GM04504 (cell line): ENCODE measurements at regions not wholly inside any gene's neighbourhood (a gene's known extent, or its start where the extent isn't known, plus 50 kb on each side); places are given as distances from the start of the nearest gene placed in this dataset.
A peak's percentile ranks its signal among the peaks of the same experiment; 100 is the strongest.
"Not testable (repeated sequence)": the region's sequence is repeated elsewhere in the genome, so short reads cannot be mapped to it uniquely, and the experiment has no call there.

ENCODE experiments used
- DNase-seq: peaks from one replicate; pipeline ENCODE4 v3.0.0-alpha.2; 2012; ENCODE audit warnings: low read depth

DNA sequence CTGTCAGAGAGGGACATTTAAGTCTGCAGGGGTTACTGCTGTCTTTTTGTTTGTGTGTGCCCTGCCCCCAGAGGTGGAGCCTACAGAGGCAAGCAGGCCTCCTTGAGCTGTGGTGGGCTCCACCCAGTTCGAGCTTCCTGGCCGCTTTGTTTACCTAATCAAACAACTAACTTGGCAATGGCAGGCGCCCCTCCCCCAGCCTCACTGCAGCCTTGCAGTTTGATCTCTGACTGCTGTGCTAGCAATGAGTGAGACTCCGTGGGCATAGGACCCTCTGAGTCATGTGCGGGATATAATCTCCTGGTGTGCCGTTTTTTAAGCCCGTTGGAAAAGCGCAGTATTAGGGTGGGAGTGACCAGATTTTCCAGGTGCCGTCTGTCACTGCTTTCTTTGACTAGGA is 216.8 kb upstream of the CDKN2B start:
- DNase-seq: not testable (repeated sequence)

DNA sequence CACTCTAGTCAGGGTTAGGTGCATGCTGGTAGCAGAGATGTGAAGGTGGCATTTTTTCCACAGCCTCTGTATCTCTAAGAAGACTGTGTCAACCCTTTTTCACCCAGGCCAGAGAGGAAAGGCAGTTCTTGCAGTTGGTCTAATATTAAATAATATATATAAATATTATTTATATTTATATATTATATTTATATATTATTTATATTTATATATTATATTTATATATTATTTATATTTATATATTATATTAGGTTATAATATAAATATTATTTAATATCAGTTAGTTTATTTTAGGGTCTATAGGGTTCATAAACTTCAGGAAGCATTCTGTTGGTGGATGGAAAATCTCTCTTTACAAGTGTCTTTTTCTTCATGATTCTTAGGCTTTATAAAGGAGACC is 218.6 kb upstream of the DMRTA1 start:
- DNase-seq: no peak

DNA sequence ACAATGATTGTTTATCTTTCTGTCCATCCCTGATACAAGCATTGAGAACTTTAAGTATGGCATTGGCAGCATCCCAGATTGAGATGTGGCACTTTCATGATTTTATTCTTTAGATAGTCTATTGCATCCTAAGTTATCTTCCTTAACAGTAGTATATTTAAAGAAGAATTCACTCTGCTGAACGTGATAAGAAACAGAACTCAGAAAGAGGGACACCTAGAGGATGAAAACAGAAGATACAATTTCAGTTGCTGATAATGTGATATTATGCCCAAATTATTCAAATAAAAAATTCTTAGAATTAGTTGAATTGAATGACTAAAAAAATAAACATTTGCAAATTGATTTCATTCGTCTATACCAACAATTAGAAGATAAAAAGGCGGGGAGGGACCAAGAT is 218.1 kb upstream of the DMRTA1 start:
- DNase-seq: no peak

DNA sequence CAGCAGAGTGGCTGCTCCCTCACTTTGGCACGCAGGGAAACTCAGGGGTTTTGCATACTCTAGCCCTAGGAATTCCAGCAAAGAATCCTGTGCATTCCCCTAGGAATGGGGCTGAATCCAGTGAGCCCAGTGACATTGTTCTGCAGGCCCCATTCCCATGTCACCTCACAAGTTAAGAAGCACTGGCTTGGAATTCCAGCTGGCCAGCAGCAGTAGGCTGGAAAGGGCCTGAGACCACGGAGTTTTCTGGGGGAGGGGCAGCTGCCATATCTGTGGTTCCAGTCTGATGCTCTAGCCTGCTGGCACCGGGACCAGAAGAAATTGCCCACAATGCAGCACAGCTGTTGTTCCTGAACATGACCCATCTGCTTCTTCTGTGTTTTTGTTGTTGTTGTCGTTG is 217.6 kb upstream of the DMRTA1 start:
- DNase-seq: no peak

DNA sequence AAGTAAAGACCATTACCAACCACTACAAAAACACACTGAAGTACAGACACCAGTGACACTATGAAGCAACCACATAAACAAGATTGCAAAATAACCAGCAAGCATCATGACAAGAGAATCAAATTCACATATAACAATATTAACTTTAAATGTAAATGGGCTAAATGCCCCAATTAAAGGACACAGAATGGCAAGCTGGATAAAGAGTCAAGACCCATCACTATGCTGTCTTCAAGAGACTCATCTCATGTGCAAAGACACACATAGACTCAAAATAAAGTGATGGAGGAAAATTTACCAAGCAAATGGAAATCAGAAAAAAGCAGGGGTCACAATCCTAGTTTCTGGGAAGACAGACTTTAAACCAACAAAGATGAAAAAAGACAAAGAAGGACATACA is 215.3 kb upstream of the DMRTA1 start:
- DNase-seq: not testable (repeated sequence)

DNA sequence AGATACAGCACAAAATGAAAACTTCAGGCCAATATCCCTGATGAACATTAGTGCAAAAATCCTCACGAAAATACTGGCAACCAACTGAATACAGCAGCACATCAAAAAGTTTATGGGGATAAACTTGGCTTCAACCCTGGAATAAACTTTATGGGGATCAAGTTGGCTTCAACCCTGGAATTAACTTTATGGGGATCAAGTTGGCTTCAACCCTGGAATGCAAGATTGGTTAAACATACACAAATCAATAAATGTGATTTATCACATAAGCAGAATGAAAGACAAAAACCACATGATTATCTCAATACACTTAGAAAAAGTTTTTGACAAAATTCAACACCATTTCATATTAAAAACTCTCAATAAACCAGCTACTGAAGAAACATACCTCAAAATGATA is 213.7 kb upstream of the DMRTA1 start:
- DNase-seq: no peak

DNA sequence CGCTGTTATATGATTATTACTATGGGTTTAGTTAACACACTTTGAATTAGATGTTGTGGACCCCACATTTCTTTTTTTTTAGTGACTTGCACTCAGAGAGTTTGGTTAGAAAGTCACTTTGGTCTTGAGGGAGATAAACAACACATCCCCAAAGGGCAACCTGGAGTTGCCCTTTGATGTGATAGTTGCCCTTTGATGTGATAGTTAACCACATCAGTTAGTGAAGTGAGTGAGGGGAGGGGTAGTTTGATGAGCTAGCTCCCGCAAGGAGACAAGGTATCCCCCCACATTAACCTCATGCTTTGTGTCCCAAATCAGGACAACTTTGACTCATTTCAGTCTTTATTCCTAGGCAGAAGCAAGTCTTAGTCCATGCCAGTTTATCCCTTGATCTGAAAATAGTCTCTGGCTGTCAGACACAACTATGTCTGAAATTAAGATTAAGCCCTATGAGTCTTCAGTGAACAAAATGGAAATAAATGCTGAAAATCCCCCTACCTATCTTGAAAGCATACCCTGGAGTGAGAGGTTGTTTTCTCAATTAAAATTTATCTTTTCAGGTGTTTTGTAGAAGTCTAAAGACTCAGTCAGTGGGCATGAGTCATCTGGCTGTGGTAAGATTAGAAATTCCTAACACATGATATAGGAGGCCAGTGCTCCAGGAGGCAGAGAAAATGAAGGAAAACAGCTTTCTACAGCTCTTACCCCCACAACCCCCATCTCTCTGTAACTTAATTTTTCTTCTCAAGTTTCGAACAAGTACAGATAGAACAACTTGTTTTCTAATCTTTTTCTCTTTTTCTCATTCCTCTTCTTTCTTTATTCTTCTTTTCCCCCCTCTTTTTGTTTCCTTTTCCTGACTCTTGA is 208.9 kb upstream of the DMRTA1 start:
- peak; percentile 39 for DNase-seq

DNA sequence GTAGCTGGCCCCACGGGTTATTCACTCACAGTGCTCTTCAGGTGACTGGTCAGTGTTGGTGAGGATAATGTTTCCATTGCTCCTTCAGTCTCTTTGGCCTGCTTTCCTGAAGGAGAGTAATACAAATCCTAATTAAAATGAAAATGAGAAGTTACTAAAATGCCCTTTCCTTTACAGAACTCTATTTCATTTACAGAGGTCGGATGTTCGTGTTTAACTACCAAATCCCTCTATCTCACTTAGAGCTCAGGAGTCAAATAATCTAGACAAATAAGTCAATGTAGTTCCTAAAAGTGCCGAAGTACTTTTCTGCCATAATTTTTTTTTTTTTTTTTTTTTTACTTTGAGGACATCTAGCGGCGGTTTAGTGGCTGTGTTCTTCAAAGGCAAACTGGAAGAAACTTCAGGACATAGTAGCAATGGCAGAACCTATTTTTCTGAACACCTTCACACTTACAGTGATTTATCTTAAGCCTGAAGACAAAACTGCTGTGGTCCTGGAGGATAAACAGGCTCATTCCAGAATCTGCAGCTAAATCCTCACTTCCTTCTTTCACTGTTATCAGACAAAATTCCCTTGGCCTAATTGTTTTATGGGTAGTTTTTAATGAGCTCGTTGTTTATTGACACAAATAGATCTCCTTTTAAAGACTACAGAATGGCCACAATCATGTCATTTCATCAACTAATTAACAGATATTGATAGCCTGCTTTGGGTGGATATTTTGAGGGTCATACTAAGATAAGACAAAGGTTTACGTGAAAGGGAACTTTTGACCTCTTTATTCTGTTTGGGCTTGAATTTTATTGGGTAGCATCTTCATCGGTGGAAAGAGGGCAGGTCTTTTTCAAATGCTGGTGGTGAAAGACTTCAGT is 207.6 kb upstream of the DMRTA1 start:
- DNase-seq: no peak

DNA sequence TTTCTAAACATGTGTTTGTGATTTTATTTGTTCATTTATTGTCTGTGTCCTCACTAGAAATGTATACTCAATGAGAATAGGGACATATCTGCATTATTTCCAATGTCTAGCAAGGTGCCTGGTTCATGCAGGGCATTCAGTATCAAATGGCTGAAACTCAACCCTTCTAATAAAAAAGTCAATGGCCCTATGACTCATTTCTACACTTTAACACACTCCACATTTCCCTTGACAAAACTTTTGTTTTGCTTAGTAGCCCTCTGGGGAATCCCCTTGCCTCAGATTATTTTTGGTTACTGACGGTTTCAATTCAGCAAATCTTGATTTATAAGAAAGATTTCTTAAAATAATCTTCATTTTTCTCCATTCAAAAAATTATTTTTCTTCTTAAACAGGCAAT is 206.0 kb upstream of the DMRTA1 start:
- no peak for DNase-seq

DNA sequence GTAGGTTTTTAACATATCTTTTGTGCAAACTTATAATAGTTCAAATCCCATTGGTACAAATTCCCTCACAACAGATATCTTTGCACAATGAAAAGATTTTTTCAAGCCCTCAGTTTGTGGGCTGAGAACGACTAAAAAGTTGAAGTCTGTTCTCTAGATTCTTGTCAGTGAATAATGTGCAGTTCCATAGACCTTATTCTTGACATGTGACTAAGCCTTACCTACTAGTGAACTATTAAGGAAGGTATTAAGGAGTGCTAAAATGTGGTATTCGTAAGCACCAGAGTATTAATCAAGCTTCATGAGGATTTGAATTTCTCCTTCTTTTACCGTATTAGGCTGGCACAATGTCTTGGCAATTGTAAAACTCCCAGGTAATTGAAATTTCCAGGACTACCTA is 205.6 kb upstream of the DMRTA1 start:
- DNase-seq: no peak

DNA sequence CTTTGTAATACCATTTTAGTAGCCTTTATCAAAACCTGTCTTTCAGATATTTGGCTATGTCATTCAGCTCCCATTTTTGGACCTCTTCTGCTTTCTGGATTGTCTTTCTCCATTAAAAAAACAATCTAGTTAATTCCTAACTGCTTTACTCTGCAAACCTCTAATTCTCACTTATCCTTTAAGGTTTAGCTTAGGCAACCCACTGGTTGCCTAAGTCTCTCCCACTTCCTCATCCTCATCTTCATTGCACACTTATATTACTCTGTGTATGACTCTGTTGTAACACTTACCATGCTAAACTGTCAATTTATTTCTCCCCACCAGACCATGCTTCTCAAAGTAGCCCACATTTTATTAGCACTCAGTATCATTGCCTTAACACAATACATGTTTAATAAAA is 205.0 kb upstream of the DMRTA1 start:
- no peak for DNase-seq

DNA sequence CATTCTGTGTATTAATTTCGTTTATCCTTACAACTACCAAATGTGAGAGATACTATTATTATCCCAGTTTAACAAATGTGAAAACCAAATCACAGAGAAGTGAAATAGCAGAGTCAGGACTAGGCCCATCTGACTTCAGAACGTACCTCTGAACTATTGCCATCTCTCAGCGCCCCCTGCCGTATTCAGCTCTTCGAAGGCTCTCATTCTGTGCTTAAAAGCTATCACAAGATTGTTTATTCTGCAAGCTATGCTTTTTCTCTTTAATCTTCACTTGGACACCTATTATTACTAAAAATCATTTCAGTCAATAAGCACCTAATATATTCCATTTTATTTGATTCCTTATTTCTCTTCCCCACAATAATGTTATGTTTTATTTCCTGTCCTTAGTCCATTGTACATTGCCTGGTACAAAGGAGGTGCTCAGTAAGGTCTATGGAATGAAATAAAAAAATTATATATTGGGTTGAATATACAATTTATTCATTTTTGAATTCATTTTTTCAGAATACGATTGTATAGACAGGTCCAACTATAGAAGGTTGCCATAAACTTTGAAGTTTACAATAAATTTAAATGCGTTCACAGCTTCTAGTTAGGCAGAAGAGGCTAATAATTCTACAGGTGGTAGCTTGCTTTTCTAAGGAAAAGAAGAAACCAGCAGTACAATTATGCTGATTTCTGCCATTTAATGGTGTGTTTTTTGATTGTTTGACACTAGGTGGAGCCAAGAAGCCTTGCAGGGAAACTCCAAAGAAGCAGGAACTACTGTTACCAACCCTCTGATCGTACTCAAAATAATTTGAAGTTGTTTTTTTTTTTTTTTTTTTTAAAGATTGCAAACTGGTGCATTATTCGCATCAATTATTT is 202.2 kb upstream of the DMRTA1 start:
- DNase-seq: peak; percentile 21

DNA sequence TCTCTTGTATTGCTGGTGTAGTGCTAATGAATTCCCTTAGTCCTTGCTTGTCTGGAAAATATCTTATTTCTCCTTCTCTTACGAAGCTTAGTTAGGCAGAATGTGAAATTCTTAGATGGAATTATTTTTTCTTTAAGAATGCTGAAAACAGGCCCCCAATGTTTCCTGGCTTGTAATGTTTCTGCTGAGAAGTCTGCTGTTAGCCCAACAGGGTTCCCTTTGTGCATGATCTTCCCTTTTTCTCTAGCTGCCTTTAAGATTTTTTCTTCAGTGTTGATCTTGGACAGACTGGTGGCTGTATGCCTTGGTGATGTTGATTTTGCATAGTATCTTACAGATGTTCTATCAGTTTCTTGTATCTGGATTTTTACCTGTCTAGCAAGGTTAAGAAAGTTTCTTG is 191.3 kb upstream of the DMRTA1 start:
- no peak for DNase-seq

DNA sequence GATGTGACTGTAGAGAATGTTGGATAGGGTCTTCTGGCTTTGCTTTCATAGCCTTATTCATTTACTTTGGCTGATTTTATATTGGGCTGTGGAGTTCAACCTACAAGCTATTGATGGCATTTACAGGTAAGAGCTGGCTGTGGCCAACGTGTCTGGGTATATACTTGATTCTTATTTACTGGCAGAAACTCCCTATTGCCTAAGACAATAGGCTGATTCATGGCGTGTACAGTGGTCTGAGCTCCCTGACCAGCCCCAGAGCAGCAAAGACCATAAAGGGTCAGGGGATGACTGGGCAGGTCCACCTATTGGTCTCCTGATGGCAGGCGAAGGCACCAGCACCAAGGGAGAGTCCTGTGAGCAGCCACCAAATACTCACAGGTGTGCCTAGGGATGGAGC is 190.2 kb upstream of the DMRTA1 start:
- DNase-seq: no peak

DNA sequence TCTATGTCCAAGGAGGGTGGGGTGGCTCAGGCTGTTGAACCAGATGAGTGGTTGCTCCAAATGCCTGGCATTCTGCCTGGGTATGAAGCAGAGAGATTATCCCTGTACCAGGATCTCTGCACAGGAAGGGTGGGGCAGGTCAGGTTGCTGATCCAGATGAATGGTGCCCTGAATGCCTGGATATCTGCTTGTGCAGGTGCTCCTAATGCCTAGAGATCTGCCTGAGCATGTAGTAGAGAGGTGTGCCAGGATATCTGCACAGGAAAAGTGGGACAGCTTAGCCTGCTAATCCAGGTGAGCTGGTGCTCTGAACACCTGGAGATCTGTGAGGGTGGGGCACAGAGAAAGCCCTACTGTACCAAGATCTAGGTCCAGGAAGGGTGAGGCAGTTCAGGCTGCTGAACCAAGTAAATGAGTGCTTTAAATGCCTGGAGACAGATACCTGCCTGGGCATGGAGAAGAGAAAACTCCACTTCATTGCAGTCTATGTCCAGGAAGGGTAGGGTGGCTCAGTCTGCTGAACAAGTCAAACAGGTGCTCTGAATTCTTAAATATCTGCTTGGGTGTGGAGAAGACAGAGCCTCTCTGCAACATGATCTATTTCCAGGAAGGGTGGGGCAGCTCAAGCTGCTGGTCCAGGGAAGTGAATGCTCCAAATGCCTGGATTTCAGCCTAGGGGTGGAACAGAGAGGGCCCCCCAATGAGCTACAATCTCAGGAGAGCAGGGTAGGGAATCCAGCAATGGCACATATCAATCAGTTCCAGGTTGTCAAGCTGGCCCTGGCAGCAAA is 189.4 kb upstream of the DMRTA1 start:
- no peak for DNase-seq

DNA sequence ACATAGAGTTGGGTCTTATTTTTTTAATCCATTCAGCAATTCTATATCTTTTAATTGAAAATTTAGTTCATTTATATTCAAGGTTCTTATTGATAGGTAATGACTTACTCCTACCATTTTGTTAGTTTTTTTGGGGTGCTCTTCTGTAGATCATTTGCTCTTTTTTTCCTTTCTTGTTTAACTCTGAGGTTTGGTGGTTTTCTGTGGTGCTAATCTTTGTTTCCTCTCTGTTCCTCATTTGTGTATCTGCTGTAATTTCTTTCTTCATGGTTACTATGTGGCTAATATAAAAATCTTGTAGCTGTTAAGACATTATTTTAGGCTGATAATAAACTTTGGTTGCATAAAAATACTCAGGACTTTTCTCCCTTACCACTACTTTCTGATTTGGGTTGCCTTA is 181.6 kb upstream of the DMRTA1 start:
- DNase-seq: no peak

DNA sequence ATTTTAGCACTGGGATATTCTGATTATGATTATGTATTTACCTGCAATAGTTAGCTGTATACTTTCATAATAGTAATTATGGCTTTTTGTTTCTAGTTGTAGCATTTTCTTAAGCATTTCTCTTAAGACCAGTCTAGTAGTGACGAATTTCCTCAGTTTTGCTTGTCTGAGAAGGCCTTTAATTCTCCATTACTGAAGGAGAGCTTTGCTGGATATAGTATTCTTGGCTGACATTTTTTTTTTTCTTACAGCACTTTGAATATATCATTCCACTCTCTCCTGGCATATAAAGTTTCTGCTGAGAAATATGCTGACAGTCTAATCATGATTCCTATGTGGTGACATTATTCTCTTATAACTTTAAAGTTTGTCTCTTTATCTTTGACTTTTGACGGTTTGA is 181.1 kb upstream of the DMRTA1 start:
- DNase-seq: no peak

DNA sequence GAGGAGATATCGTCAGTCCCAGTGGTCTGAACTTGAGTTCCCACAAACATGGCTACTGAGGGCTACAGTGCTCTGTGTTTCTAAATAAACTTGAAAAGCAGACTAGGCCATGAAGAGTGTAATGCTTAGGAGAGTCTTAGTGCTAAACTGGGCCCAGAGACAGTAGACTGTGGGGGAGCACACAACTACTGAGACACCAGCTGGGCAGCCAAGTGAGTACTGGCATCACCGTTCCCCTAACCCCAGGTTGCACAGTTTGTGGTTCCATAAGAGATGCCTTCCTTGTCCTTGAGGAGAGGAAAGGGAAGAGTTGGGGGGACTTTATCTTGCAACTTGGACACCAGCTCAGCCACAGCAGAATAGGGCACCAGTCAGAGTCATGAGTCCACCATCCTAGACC is 172.1 kb upstream of the DMRTA1 start:
- no peak for DNase-seq

DNA sequence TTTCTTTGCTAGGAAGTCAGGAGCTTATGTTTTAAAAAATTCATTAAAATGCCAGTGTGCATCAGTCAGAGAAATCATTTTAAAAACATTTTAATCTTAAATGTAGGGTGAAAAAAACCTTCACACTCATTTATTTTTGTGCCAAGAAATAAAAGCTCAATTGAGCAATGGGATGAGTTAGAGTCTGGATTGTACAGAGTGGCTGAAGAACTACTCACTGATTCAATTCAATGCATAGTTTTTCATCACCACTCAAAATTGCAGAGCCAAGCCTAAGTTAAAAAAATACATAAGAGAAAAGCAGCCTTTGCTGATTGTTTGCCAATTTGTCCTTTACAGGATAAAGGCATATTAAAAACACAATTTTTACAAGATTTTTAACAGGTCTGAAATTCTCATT is 168.2 kb upstream of the DMRTA1 start:
- no peak for DNase-seq

DNA sequence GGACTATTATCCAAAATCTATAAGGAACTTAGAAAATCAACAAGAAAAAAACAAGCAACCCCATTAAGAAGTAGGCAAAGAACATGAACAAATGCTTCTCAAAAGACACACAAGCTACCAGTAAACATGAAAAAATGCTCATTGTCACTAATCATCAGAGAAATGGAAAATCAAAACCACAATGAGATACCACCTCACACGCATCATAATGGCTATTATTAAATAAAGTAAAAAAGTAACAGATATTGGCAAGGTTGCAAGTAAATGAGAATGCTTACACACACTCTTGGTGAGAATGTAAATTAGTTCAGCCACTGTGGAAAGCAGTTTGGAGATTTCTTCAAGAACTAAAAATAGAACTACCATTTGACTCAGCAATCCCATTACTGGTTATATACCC is 167.0 kb upstream of the DMRTA1 start:
- DNase-seq: no peak

DNA sequence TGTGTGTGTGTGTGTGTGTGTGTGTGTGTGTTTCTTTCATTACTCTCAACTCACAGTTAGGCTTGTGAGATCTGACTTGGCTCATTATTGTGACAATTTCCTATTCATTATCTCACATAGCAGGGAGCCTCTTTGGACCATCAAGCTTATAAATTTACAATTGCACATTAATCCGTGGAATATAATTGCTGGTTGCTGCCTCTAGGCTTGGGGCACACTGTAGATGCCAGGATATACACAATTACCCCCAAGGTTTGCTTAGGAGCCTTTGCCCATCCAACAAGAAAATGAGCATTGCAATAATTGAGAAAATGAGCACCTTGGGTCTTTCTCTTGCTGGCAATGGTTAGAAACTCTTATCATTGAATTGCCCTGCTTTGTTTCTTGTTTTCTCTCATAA is 161.6 kb upstream of the DMRTA1 start:
- DNase-seq: no peak

DNA sequence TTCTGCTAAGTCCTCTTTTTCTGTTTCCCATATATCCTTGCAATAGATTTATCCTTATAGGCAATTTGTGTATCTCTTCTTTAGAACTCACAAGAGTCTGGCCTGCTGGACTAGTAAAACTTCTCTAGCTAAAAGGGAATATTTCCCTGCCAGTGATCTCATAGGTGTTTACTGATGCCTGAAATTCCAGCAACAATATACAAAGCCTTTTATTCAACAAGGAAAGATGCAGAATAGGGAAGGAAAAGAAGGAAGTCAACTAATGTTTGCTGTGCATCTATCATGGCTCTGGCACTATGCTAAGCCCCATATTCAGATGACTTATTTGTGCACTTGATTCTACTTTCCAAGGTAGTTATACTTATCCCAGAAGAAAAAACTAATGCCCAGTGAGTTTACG is 160.0 kb upstream of the DMRTA1 start:
- no peak for DNase-seq
